ENCODE measurements at regions not wholly inside any gene's neighbourhood (a gene's known extent, or its start where the extent isn't known, plus 50 kb on each side); places are given as distances from the start of the nearest gene placed in this dataset.

- TF ChIP-seq REST (IDR thresholded peaks at IDR 0.05; ENCODE audit: borderline replicate concordance) (no peak), CTCF (IDR thresholded peaks at IDR 0.05; ENCODE audit: poor library complexity, severe bottlenecking) (no peak), TAF1 (IDR thresholded peaks at IDR 0.05; ENCODE audit: low read depth) (no peak)
These were observed 308.7 kb upstream of the IL12A start for GRCh38 chr3:159679900-159680299.

All from neural cell (in vitro differentiated cells).